Coronary artery (tissue), 2 donors: ENCODE measurements at regions not wholly inside any gene's neighbourhood (a gene's known extent, or its start where the extent isn't known, plus 50 kb on each side); places are given as distances from the start of the nearest gene placed in this dataset.

Source experiments
- DNase-seq: peaks from one replicate; pipeline ENCODE4 v3.0.0-alpha.2; 2017; ENCODE audit warnings: low spot score
- H3K27ac ChIP-seq, 2 donors: fragments of 200-600 bp; sonication (generic); one replicate each; pipeline ENCODE4 v1.5.1; 2016 to 2019
- H3K4me3 ChIP-seq: fragments of 200-600 bp; sonication (generic); 2 replicates; pipeline ENCODE4 v1.5.1; 2016; ENCODE audit warnings: mild to moderate bottlenecking, moderate library complexity
- TF ChIP-seq, protein P1 (sequence below): fragments of 200-600 bp; sonication (generic); IDR thresholded peaks from one replicate; pipeline ENCODE4 v1.5.1; 2019; ENCODE audit warnings: antibody characterized with exemption

DNA sequence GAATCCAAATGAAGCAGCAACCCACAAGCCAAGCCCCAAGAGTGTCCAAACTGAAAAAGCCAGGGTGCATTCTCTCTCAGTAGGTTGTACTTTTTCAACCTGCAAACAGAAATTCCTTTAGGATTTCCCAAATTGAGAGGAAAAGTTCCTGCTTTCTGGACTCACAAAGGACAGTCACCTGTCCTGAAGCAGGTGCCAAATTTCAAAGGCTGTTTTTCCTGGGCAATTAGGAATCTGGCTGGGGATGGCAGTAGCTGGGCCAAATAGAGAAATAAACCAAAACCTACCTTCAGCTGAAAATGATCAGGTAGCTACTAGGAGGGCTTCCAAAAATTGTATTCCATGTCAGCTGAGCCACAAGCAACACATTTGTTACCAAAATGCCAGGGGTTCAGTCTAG lies 83.1 kb upstream of the TP63 start:
- H3K4me3 ChIP-seq = no peak overlapping the region
- TF ChIP-seq, protein P1, sequence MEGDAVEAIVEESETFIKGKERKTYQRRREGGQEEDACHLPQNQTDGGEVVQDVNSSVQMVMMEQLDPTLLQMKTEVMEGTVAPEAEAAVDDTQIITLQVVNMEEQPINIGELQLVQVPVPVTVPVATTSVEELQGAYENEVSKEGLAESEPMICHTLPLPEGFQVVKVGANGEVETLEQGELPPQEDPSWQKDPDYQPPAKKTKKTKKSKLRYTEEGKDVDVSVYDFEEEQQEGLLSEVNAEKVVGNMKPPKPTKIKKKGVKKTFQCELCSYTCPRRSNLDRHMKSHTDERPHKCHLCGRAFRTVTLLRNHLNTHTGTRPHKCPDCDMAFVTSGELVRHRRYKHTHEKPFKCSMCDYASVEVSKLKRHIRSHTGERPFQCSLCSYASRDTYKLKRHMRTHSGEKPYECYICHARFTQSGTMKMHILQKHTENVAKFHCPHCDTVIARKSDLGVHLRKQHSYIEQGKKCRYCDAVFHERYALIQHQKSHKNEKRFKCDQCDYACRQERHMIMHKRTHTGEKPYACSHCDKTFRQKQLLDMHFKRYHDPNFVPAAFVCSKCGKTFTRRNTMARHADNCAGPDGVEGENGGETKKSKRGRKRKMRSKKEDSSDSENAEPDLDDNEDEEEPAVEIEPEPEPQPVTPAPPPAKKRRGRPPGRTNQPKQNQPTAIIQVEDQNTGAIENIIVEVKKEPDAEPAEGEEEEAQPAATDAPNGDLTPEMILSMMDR = no peak
- no peak overlapping the region for H3K27ac ChIP-seq
- no peak for DNase-seq

- TF ChIP-seq, protein P1 = no peak
- H3K27ac ChIP-seq = no peak overlapping the region
- H3K4me3 ChIP-seq = no peak overlapping the region
- no peak for DNase-seq
These were observed 80.2 kb upstream of the TP63 start for GRCh38 chr3:189551007-189551406.

- Histone ChIP-seq H3K27ac (no peak overlapping the region), H3K4me3 (no peak overlapping the region)
- TF ChIP-seq, protein P1 = no peak
- no peak for DNase-seq
These were observed 76.2 kb upstream of the TP63 start for GRCh38 chr3:189554868-189555557.

DNA sequence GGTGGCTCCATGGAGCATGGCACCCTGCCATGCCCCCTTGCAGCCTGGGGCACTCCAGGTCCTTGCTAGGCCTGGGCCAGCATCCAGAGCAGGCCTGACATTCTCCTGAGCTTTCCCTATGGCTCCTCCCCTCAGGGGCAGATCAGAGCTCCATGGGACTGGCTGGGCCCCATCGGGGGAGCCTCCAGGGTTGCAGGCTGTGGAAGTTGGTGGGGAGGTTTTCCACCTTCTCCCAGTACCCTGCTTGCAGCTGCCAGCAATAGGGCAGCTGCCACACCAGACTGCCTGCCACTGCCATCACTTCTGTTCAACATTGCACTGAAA lies 75.7 kb upstream of the TP63 start:
- H3K27ac ChIP-seq = no peak overlapping the region
- no peak overlapping the region for H3K4me3 ChIP-seq
- TF ChIP-seq, protein P1 = no peak
- no peak for DNase-seq

DNA sequence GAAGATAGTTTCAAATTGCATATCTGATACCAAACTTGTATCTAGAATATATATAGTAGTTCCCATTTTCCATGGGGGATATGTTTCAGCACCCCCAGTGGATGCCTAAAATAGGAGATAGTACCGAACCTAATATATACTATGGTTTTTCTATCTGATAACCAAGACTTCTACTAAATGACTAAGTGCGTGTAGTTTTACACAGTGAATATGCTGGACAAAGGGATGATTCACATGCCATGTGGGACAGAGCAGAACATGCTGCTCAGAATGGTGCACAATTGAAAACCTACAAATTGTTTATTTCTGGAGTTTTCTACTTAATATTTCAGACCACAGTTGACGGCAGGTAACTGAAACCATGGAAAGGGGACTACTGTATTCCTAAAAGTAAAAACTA lies 73.4 kb upstream of the TP63 start:
- Histone ChIP-seq H3K27ac (no peak overlapping the region), H3K4me3 (no peak overlapping the region)
- TF ChIP-seq, protein P1 = no peak
- no peak for DNase-seq

DNA sequence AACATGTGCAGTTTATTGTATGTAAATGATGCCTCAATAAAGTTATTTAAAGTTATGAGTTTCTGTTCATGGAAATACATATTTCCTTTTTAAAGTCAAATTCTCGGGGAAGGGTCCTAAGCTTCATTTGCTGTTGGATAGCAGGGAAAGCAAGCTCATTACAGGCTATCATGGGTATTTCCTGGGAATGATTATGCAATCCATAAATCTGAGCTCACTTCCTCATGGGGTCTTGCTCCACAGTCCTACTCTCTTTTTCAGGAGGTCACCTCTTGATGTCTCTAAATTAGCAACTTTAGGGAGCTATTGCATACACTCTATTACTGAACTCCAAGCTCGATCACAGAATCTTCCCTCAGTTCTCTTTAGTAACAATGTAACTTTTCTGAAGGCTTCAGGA lies 69.9 kb upstream of the TP63 start:
- no peak for DNase-seq
- Histone ChIP-seq H3K27ac (no peak overlapping the region), H3K4me3 (no peak overlapping the region)
- TF ChIP-seq, protein P1 = no peak

GRCh38 chr3:189563853-189564563 lies 67.2 kb upstream of the TP63 start:
- no peak for DNase-seq
- TF ChIP-seq, protein P1 = no peak
- no peak overlapping the region for H3K4me3 ChIP-seq
- no peak overlapping the region for H3K27ac ChIP-seq
